ENCODE measurements at regions not wholly inside any gene's neighbourhood (a gene's known extent, or its start where the extent isn't known, plus 50 kb on each side); places are given as distances from the start of the nearest gene placed in this dataset.

- TF ChIP-seq CTCF (conservative IDR thresholded peaks at IDR 0.05) (no peak), ZFX (IDR thresholded peaks at IDR 0.05) (no peak)
Observed at GRCh38 chr2:142472382-142472781, 341.6 kb upstream of the LRP1B start.

All from C4-2B (cell line).